HepG2 (cell line): ENCODE measurements at regions not wholly inside any gene's neighbourhood (a gene's known extent, or its start where the extent isn't known, plus 50 kb on each side); places are given as distances from the start of the nearest gene placed in this dataset.

Experiments
- CREB1 ChIP-seq, 2 experiments: fragments of 450-650 bp in 1 of 2; IDR thresholded peaks; 2 replicates each; pipeline ENCODE4 v1.6.1; 2016 to 2017; ENCODE audit warnings: control low read depth in 1 of 2, mild to moderate bottlenecking in 1 of 2, missing compliant biosample characterization in 1 of 2, missing genetic modification characterization in 1 of 2
- GABPA ChIP-seq, 2 experiments: IDR thresholded peaks; 2 replicates each; pipeline ENCODE4 v1.6.1; 2011 to 2016; ENCODE audit warnings: low read depth in 2 of 2, low read length in 1 of 2, missing biosample characterization in 1 of 2, missing genetic modification characterization in 1 of 2
- GATAD2A ChIP-seq: IDR thresholded peaks from 2 replicates; pipeline ENCODE4 v1.6.1; 2016
- REXO4 ChIP-seq: sonication (generic); formaldehyde crosslinking; IDR thresholded peaks from 2 replicates; pipeline ENCODE4 v1.8.0; 2022; ENCODE audit warnings: missing genetic modification reagents, mild to moderate bottlenecking, borderline replicate concordance
- TBX2 ChIP-seq: sonication (generic); formaldehyde crosslinking; IDR thresholded peaks from 2 replicates; pipeline ENCODE4 v1.5.0; 2020; ENCODE audit warnings: missing genetic modification reagents, mild to moderate bottlenecking, borderline replicate concordance
- ZNF343 ChIP-seq: sonication (generic); formaldehyde crosslinking; IDR thresholded peaks from 2 replicates; pipeline ENCODE4 v1.4.0; 2020; ENCODE audit warnings: mild to moderate bottlenecking, missing genetic modification reagents
- ZNF652 ChIP-seq: IDR thresholded peaks from 2 replicates; pipeline ENCODE4 v1.6.1; 2016; ENCODE audit warnings: low read depth, borderline replicate concordance
- ZSCAN9 ChIP-seq: IDR thresholded peaks from 2 replicates; pipeline ENCODE4 v1.6.1; 2016; ENCODE audit warnings: borderline replicate concordance
- TF ChIP-seq, protein P1 (sequence below): IDR thresholded peaks from 2 replicates; pipeline ENCODE4 v1.6.1; 2016
- TF ChIP-seq, protein P2 (sequence below): sonication (generic); formaldehyde crosslinking; IDR thresholded peaks from 2 replicates; pipeline ENCODE4 v1.4.0; 2020; ENCODE audit warnings: missing genetic modification reagents
- TF ChIP-seq, protein P3 (sequence below): sonication (generic); formaldehyde crosslinking; IDR thresholded peaks from 2 replicates; pipeline ENCODE4 v1.4.0; 2020; ENCODE audit warnings: missing genetic modification reagents
- TF ChIP-seq, protein P4 (sequence below): sonication (generic); formaldehyde crosslinking; IDR thresholded peaks from 2 replicates; pipeline ENCODE4 v1.4.0; 2020; ENCODE audit warnings: missing genetic modification reagents, borderline replicate concordance
- TF ChIP-seq, protein P5 (sequence below): IDR thresholded peaks from 2 replicates; pipeline ENCODE4 v1.6.1; 2016; ENCODE audit warnings: mild to moderate bottlenecking
- TF ChIP-seq, protein P6 (sequence below): sonication (generic); formaldehyde crosslinking; conservative IDR thresholded peaks from 2 replicates; pipeline ENCODE4 v1.8.0; 2022; ENCODE audit warnings: low read depth, missing genetic modification reagents

DNA sequence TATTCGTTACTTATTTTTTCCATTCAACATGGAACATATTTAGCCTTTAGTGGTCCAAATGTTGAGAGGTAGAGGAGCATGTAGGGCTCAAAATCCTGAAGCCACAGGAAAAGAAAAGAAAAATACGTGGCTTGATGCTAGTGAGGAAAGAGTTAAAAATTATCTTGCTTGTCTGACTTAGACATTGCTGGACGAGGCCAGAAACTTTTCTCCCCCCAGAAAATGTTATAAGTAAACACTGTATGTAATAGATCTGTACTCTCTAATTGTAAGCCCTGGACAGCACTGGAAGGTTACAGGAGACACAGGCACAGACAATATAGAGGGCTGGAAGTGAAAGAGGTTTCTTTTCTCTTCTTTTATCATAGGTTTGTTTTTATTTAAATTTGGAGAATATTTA, 165.6 kb downstream of the ZFP64 start (continued):
- TF ChIP-seq CREB1 (IDR thresholded peaks at IDR 0.05) (no peak), CREB1 (CRISPR knock-in tag; IDR thresholded peaks at IDR 0.05) (no peak), REXO4 (CRISPR knock-in tag) (no peak), ZNF343 (CRISPR knock-in tag) (no peak), TBX2 (CRISPR knock-in tag) (no peak), GATAD2A (CRISPR knock-in tag) (peak; percentile 30; the same call in 1 of the 2 replicates), ZNF652 (CRISPR knock-in tag) (peak; percentile 98), ZSCAN9 (CRISPR knock-in tag) (0 out of 2 replicates have a peak, but pooled peaks have one; percentile 38), GABPA (IDR thresholded peaks at IDR 0.05; ENCODE audit: low read depth, low read length) (no peak), GABPA (CRISPR knock-in tag; IDR thresholded peaks at IDR 0.05; ENCODE audit: low read depth) (no peak)
- TF ChIP-seq, protein P1, sequence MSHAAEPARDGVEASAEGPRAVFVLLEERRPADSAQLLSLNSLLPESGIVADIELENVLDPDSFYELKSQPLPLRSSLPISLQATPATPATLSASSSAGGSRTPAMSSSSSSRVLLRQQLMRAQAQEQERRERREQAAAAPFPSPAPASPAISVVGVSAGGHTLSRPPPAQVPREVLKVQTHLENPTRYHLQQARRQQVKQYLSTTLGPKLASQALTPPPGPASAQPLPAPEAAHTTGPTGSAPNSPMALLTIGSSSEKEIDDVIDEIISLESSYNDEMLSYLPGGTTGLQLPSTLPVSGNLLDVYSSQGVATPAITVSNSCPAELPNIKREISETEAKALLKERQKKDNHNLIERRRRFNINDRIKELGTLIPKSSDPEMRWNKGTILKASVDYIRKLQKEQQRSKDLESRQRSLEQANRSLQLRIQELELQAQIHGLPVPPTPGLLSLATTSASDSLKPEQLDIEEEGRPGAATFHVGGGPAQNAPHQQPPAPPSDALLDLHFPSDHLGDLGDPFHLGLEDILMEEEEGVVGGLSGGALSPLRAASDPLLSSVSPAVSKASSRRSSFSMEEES (CRISPR knock-in tag): no peak
- TF ChIP-seq, protein P2, sequence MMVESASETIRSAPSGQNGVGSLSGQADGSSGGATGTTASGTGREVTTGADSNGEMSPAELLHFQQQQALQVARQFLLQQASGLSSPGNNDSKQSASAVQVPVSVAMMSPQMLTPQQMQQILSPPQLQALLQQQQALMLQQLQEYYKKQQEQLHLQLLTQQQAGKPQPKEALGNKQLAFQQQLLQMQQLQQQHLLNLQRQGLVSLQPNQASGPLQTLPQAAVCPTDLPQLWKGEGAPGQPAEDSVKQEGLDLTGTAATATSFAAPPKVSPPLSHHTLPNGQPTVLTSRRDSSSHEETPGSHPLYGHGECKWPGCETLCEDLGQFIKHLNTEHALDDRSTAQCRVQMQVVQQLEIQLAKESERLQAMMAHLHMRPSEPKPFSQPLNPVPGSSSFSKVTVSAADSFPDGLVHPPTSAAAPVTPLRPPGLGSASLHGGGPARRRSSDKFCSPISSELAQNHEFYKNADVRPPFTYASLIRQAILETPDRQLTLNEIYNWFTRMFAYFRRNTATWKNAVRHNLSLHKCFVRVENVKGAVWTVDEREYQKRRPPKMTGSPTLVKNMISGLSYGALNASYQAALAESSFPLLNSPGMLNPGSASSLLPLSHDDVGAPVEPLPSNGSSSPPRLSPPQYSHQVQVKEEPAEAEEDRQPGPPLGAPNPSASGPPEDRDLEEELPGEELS: peak; percentile 66
- TF ChIP-seq, protein P3, sequence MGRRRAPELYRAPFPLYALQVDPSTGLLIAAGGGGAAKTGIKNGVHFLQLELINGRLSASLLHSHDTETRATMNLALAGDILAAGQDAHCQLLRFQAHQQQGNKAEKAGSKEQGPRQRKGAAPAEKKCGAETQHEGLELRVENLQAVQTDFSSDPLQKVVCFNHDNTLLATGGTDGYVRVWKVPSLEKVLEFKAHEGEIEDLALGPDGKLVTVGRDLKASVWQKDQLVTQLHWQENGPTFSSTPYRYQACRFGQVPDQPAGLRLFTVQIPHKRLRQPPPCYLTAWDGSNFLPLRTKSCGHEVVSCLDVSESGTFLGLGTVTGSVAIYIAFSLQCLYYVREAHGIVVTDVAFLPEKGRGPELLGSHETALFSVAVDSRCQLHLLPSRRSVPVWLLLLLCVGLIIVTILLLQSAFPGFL (CRISPR knock-in tag): no peak
- TF ChIP-seq, protein P4, sequence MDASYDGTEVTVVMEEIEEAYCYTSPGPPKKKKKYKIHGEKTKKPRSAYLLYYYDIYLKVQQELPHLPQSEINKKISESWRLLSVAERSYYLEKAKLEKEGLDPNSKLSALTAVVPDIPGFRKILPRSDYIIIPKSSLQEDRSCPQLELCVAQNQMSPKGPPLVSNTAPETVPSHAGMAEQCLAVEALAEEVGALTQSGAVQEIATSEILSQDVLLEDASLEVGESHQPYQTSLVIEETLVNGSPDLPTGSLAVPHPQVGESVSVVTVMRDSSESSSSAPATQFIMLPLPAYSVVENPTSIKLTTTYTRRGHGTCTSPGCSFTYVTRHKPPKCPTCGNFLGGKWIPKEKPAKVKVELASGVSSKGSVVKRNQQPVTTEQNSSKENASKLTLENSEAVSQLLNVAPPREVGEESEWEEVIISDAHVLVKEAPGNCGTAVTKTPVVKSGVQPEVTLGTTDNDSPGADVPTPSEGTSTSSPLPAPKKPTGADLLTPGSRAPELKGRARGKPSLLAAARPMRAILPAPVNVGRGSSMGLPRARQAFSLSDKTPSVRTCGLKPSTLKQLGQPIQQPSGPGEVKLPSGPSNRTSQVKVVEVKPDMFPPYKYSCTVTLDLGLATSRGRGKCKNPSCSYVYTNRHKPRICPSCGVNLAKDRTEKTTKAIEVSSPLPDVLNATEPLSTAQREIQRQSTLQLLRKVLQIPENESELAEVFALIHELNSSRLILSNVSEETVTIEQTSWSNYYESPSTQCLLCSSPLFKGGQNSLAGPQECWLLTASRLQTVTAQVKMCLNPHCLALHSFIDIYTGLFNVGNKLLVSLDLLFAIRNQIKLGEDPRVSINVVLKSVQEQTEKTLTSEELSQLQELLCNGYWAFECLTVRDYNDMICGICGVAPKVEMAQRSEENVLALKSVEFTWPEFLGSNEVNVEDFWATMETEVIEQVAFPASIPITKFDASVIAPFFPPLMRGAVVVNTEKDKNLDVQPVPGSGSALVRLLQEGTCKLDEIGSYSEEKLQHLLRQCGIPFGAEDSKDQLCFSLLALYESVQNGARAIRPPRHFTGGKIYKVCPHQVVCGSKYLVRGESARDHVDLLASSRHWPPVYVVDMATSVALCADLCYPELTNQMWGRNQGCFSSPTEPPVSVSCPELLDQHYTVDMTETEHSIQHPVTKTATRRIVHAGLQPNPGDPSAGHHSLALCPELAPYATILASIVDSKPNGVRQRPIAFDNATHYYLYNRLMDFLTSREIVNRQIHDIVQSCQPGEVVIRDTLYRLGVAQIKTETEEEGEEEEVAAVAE (CRISPR knock-in tag): no peak
- TF ChIP-seq, protein P5, sequence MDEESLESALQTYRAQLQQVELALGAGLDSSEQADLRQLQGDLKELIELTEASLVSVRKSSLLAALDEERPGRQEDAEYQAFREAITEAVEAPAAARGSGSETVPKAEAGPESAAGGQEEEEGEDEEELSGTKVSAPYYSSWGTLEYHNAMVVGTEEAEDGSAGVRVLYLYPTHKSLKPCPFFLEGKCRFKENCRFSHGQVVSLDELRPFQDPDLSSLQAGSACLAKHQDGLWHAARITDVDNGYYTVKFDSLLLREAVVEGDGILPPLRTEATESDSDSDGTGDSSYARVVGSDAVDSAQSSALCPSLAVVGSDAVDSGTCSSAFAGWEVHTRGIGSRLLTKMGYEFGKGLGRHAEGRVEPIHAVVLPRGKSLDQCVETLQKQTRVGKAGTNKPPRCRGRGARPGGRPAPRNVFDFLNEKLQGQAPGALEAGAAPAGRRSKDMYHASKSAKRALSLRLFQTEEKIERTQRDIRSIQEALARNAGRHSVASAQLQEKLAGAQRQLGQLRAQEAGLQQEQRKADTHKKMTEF (CRISPR knock-in tag): 0 out of 2 replicates have a peak, but pooled peaks have one; percentile 30
- TF ChIP-seq, protein P6, sequence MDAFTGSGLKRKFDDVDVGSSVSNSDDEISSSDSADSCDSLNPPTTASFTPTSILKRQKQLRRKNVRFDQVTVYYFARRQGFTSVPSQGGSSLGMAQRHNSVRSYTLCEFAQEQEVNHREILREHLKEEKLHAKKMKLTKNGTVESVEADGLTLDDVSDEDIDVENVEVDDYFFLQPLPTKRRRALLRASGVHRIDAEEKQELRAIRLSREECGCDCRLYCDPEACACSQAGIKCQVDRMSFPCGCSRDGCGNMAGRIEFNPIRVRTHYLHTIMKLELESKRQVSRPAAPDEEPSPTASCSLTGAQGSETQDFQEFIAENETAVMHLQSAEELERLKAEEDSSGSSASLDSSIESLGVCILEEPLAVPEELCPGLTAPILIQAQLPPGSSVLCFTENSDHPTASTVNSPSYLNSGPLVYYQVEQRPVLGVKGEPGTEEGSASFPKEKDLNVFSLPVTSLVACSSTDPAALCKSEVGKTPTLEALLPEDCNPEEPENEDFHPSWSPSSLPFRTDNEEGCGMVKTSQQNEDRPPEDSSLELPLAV (CRISPR knock-in tag): no peak
